Omental fat pad (tissue), 3 donors: ENCODE measurements at regions not wholly inside any gene's neighbourhood (a gene's known extent, or its start where the extent isn't known, plus 50 kb on each side); places are given as distances from the start of the nearest gene placed in this dataset.

Experiments used
- ATAC-seq: fragments of 150-250 bp; one replicate; pipeline ENCODE4 v1.9.1; 2016; ENCODE audit warnings: mild to moderate bottlenecking, moderate library complexity; ENCODE audit not compliant: low FRiP score
- DNase-seq: peaks from one replicate; pipeline ENCODE4 v3.0.0-alpha.2; 2019; ENCODE audit warnings: low spot score
- TF ChIP-seq, protein P1 (sequence below), 3 donors: fragments of 450-650 bp; IDR thresholded peaks; one replicate each; pipeline ENCODE4 v1.5.1; 2016 to 2017; ENCODE audit warnings: antibody characterized with exemption in 3 of 3, mild to moderate bottlenecking in 3 of 3, moderate library complexity in 2 of 3

DNA sequence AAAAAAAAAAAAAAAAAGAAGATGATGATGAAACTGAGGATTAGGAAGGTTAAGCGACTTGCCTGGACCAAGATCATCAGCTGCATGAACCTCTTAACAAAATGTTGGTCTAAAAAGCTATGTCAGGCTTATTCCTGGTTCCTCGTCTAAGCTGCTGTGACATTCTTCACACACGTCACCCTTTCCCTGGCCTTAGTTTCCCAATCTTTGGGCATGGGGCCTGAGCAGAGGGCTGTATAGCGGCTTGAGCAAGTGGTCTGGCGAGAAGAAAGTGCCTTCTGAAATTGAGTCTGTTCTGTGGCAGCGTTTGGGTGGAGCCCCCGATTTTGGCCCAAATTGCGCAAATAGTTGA lies 58.7 kb upstream of the CCND2 start:
- no peak for ATAC-seq
- TF ChIP-seq, protein P1, sequence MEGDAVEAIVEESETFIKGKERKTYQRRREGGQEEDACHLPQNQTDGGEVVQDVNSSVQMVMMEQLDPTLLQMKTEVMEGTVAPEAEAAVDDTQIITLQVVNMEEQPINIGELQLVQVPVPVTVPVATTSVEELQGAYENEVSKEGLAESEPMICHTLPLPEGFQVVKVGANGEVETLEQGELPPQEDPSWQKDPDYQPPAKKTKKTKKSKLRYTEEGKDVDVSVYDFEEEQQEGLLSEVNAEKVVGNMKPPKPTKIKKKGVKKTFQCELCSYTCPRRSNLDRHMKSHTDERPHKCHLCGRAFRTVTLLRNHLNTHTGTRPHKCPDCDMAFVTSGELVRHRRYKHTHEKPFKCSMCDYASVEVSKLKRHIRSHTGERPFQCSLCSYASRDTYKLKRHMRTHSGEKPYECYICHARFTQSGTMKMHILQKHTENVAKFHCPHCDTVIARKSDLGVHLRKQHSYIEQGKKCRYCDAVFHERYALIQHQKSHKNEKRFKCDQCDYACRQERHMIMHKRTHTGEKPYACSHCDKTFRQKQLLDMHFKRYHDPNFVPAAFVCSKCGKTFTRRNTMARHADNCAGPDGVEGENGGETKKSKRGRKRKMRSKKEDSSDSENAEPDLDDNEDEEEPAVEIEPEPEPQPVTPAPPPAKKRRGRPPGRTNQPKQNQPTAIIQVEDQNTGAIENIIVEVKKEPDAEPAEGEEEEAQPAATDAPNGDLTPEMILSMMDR (IDR thresholded peaks at IDR 0.05): no peak
- DNase-seq: no peak

DNA sequence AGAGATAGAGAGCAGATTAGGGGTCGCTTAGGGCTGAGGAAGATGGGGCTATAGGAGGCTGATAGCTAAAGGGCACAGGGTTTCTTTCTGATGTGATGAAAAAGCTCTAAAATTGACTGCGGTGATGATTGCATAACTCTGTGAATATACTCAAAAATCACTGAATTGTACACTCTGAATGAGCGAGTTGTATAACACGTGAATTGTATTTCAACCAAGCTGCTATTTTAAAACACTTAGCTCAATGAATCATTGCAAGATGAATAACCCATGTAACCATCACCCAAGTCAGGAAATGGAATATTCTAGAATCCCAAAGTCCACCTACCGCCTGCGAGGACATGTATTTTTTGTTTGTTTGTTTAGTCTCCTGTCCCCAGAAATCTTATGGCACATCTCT lies 60.1 kb upstream of the CCND2 start:
- DNase-seq: no peak
- no peak for ATAC-seq
- TF ChIP-seq, protein P1 (IDR thresholded peaks at IDR 0.05): no peak

DNA sequence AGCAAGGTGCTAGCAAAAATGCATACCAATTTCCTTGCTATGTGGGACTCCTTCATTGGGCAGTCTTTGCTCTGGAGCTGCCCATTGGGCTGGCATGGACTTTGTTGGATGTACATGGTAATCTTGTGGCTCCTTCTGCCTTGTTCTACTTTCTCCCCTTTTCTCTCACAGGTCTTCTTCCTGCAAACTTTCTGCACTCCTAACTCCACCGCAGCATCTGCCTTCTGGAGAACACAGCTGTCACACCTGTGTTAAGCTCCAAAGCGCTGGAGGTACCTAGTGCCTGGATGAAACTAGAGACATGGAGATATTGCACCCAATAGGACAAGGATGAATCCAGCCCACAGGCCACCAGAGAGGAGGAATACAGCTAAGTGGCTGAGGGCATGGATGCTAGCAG lies 60.7 kb upstream of the CCND2 start:
- no peak for ATAC-seq
- TF ChIP-seq, protein P1 (IDR thresholded peaks at IDR 0.05): no peak
- no peak for DNase-seq

DNA sequence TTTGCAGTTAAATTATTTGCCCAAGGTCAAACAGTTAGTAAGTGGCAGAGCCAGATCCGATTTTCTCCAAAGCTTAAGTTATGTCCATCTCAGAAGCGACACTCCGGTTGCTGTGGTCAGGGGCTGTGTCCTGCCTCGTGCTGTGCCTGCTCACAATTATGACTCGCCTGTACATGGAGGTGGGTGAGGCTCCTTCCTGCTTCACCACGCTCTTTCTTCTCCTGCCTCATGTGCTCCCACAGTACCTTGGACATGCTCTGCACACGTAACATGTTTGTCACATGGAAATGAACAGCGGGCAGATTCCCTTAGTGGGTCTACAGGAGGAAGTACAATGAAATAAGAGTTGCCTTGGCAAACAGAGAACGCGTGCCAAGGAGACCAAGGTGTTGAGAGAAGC lies 62.2 kb upstream of the CCND2 start:
- no peak for ATAC-seq

DNA sequence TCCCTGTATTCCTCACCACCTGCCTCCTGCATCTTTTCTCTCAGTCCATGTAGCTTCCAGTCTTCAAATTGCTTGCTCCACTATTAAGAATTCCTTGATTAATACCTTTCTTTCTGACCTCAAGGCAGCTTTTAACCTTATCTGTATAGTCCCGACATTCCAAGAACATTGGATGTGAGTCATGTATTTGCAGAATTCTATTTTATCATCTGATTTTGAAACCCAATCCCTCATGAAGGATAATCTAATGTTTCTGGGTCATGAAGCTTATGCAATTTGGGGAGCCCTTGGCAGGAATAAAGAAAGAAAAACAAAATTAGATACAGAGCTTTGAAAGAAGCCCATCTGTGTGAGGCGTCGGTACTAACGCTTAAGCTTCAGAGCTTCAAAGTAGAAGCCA lies 63.4 kb upstream of the CCND2 start:
- TF ChIP-seq, protein P1 (IDR thresholded peaks at IDR 0.05): no peak
- DNase-seq (no peak), ATAC-seq (peak; percentile 86)

More for the DNA sequence above, 62.2 kb upstream of the CCND2 start:
- TF ChIP-seq, protein P1 (IDR thresholded peaks at IDR 0.05): no peak
- DNase-seq: no peak

DNA sequence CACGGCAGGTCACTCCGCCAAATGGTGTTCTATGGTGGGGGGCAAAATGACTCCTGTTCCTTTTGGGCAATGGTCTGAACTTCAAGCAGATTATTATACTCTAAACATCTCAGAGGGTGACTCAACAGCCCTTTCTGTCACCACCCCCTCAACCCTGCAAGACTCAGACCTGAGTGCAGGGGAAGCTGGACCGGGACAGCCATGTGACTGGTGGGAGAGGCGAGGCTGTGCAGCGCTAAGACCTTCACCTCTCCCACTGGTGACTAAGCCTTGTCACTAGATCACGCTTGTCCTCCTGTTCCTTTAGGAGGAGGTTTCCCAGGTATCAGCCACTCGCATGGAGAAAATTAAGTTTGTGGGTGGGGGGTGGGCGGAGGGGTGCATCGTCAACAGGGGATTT lies 67.1 kb upstream of the CCND2 start:
- TF ChIP-seq, protein P1 (IDR thresholded peaks at IDR 0.05): no peak
- ATAC-seq (no peak), DNase-seq (no peak)

DNA sequence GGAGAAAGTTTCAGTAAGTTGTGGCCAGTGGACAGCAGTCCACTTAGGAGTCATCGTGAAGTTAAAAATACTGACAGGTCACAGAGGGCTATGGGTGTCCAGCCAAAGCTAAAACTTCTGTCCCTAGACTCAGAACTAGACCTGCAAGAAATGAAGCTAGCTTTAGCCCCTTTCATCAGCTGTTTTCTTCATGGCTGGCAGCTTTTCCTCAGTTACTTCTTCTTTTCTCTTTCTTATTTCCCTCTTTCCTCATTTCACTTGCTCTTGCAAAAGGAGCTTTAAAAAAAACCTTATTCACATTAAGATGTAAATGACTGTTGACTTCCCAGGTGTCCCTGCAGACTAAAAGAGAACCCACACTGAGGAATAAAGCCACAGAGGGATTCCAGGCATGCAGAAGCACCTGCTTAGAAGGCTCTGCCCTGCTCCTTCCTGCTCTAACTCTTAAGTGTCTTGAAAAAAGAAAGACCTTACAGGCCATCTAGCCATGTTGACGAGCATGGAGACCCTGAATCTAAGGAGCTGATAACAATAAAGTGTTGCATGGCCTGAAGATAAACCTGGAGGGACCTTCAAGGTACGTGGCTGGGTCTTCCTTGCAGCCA lies 69.7 kb upstream of the CCND2 start:
- DNase-seq (no peak), ATAC-seq (no peak)
- TF ChIP-seq, protein P1 (IDR thresholded peaks at IDR 0.05): no peak
